Spleen (tissue), 7 donors: ENCODE measurements at regions not wholly inside any gene's neighbourhood (a gene's known extent, or its start where the extent isn't known, plus 50 kb on each side); places are given as distances from the start of the nearest gene placed in this dataset.
"Not testable (repeated sequence)": the region's sequence is repeated elsewhere in the genome, so short reads cannot be mapped to it uniquely, and the experiment has no call there.

Source experiments
- POLR2A ChIP-seq, 3 donors: fragments of 450-650 bp; IDR thresholded peaks; one replicate each; pipeline ENCODE4 v1.5.1; 2017; ENCODE audit warnings: antibody characterized with exemption in 3 of 3, mild to moderate bottlenecking in 1 of 3
- TF ChIP-seq, protein P1 (sequence below), 11 experiments: fragments of 200-600 bp in 7 of 11; fragments of 450-650 bp in 4 of 11; sonication (generic) in 4 of 11; IDR thresholded peaks in 8 of 11; conservative IDR thresholded peaks in 3 of 11; 1 replicate in 7 of 11; 2 replicates in 4 of 11; pipeline versions ENCODE4 v1.4.0 to v1.8.0; 2016 to 2021; ENCODE audit warnings: antibody characterized with exemption in 11 of 11, inconsistent platforms in 4 of 11, mild to moderate bottlenecking in 1 of 11
- donor health status: DM: no; HTN: no; CAD: no; lungs with moderate emphysema.
- donor health status: DM: no; HTN: no; CAD: no.
- donor health status: DM: no; HTN: no; CAD: no.

DNA sequence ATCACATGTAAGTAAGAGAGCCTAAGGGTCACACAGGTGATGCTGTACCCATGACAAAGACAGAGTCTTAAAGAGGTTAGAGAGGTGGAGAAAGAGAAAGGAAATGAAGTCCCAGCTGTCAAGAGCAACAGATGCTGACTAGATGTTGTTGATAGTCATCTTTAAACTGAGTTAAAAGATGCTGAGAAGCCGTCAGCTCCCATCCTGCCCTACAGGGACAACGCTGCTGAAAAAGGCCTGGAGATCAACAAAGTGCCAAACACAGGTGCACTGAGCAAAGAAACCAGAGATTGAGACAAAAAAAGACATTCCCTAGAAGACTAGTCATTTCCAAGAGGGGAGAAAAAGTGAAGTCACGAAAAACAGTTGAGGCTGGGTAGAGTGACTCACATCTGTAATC is 145.0 kb upstream of the DRD5 start:
- TF ChIP-seq, protein P1, sequence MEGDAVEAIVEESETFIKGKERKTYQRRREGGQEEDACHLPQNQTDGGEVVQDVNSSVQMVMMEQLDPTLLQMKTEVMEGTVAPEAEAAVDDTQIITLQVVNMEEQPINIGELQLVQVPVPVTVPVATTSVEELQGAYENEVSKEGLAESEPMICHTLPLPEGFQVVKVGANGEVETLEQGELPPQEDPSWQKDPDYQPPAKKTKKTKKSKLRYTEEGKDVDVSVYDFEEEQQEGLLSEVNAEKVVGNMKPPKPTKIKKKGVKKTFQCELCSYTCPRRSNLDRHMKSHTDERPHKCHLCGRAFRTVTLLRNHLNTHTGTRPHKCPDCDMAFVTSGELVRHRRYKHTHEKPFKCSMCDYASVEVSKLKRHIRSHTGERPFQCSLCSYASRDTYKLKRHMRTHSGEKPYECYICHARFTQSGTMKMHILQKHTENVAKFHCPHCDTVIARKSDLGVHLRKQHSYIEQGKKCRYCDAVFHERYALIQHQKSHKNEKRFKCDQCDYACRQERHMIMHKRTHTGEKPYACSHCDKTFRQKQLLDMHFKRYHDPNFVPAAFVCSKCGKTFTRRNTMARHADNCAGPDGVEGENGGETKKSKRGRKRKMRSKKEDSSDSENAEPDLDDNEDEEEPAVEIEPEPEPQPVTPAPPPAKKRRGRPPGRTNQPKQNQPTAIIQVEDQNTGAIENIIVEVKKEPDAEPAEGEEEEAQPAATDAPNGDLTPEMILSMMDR (IDR thresholded peaks at IDR 0.05 in 8 of 11, conservative IDR thresholded peaks at IDR 0.05 in 3 of 11), result not testable (repeated sequence)
- TF ChIP-seq POLR2A (IDR thresholded peaks at IDR 0.05), result not testable (repeated sequence)
